ENCODE measurements at regions not wholly inside any gene's neighbourhood (a gene's known extent, or its start where the extent isn't known, plus 50 kb on each side); places are given as distances from the start of the nearest gene placed in this dataset.

- TF ChIP-seq, protein P1, sequence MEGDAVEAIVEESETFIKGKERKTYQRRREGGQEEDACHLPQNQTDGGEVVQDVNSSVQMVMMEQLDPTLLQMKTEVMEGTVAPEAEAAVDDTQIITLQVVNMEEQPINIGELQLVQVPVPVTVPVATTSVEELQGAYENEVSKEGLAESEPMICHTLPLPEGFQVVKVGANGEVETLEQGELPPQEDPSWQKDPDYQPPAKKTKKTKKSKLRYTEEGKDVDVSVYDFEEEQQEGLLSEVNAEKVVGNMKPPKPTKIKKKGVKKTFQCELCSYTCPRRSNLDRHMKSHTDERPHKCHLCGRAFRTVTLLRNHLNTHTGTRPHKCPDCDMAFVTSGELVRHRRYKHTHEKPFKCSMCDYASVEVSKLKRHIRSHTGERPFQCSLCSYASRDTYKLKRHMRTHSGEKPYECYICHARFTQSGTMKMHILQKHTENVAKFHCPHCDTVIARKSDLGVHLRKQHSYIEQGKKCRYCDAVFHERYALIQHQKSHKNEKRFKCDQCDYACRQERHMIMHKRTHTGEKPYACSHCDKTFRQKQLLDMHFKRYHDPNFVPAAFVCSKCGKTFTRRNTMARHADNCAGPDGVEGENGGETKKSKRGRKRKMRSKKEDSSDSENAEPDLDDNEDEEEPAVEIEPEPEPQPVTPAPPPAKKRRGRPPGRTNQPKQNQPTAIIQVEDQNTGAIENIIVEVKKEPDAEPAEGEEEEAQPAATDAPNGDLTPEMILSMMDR (IDR thresholded peaks at IDR 0.05), result no peak
- TF ChIP-seq EZH2 (IDR thresholded peaks at IDR 0.05; ENCODE audit: borderline replicate concordance, insufficient read depth, low read depth, low read length, poor library complexity, severe bottlenecking), result no peak
These were observed 207.2 kb downstream of the AACS start for GRCh38 chr12:125272383-125272933.

All from B cell (primary cell).